Stomach (tissue), 8 donors: ENCODE measurements at regions not wholly inside any gene's neighbourhood (a gene's known extent, or its start where the extent isn't known, plus 50 kb on each side); places are given as distances from the start of the nearest gene placed in this dataset.
"Not testable (repeated sequence)": the region's sequence is repeated elsewhere in the genome, so short reads cannot be mapped to it uniquely, and the experiment has no call there.

ENCODE experiments used
- DNase-seq, 2 donors: peaks; one replicate each; pipeline versions ENCODE4 v3.0.0 to v3.0.0-alpha.2; 2013 to 2019
- H3K27ac ChIP-seq, 5 donors: fragments of 200-600 bp in 4 of 5; sonication (generic) in 4 of 5; one replicate each; pipeline ENCODE4 v1.5.1; 2013 to 2019; ENCODE audit warnings: mild to moderate bottlenecking in 1 of 5, moderate library complexity in 1 of 5
- H3K27me3 ChIP-seq, 3 donors: fragments of 200-600 bp; sonication (generic); one replicate each; pipeline ENCODE4 v1.5.1; 2017 to 2019; ENCODE audit warnings: mixed run types in 1 of 3
- H3K36me3 ChIP-seq, 4 donors: fragments of 200-600 bp; sonication (generic); 1 replicate in 3 of 4; 2 replicates in 1 of 4; pipeline ENCODE4 v1.5.1; 2016 to 2019
- H3K4me1 ChIP-seq, 4 donors: fragments of 200-600 bp; sonication (generic); one replicate each; pipeline ENCODE4 v1.5.1; 2016 to 2019
- H3K4me3 ChIP-seq, 4 donors: fragments of 200-600 bp; sonication (generic) in 3 of 4; one replicate each; pipeline ENCODE4 v1.5.1; 2016 to 2019; ENCODE audit warnings: mild to moderate bottlenecking in 1 of 4
- H3K9me3 ChIP-seq, 4 donors: fragments of 200-600 bp; sonication (generic); one replicate each; pipeline ENCODE4 v1.5.1; 2016 to 2019
- EP300 ChIP-seq: sonication (generic); formaldehyde crosslinking; IDR thresholded peaks from one replicate; pipeline ENCODE4 v1.6.1; 2017; ENCODE audit warnings: antibody characterized with exemption
- POLR2A ChIP-seq, 4 donors: fragments of 450-650 bp; IDR thresholded peaks; one replicate each; pipeline ENCODE4 v1.6.1; 2016; ENCODE audit warnings: antibody characterized with exemption in 4 of 4, control low read depth in 2 of 4, mild to moderate bottlenecking in 1 of 4, moderate library complexity in 1 of 4
- POLR2AphosphoS5 ChIP-seq, 3 donors: sonication (generic); formaldehyde crosslinking; IDR thresholded peaks; one replicate each; pipeline ENCODE4 v1.6.1; 2016; ENCODE audit warnings: antibody characterized with exemption in 3 of 3
- WGBS, 5 donors: extraction: QIAGEN DNeasy Blood & Tissue Kit in 3 of 5; methylation state at CpG; one replicate each; pipeline versions ENCODE4 v1.1.5 to v1.1.7; 2013 to 2018; 5-methylcytosine and 5-hydroxymethylcytosine counted together
- intact Hi-C: fragments of 100-400 bp; cut with DNase I; formaldehyde crosslinking; loops from one replicate; pipeline ENCODE4 v1.15.1; 2023; ENCODE audit warnings: low total_unique reads
- TF ChIP-seq, protein P1 (sequence below), 7 experiments: fragments of 450-650 bp in 4 of 7; fragments of 200-600 bp in 3 of 7; sonication (generic) in 3 of 7; IDR thresholded peaks; one replicate each; pipeline ENCODE4 v1.5.1; 2016 to 2019; ENCODE audit warnings: antibody characterized with exemption in 7 of 7, control low read depth in 2 of 7, mild to moderate bottlenecking in 1 of 7
- donor health status: healthy with polysubstance abuse.
- donor health status: Bipolar disorder and iron deficiency.
- donor health status: healthy.

DNA sequence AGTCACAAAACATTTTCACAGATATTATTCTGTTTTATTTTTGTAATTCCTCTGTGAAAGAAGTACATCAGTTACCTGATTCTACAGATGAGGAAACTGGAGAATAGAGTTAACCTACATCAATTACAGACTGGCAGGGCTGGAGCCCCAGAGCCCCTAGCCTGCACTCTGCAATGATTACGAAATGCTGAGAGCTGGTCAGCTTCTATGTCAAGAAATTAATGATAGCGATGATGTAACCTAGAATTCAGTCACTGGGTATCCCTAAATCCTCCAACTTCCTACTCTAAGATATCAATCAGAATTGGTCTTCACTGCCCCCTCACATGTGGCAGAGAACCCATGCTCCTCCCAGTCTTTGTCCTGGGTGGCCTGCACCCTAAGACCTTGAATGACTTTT, 273.5 kb upstream of the PLET1 start:
- intact Hi-C loops: no loop called here
- no peaks in the 10 kb centered on the region for H3K36me3 ChIP-seq
- no peak for DNase-seq
- H3K27ac ChIP-seq: no peak overlapping the region
- no peak overlapping the region for H3K4me3 ChIP-seq
- H3K9me3 ChIP-seq: no peaks in the 10 kb centered on the region
- H3K27me3 ChIP-seq: no peaks in the 10 kb centered on the region
- 83 to 90% (median 89%) methylated on average over 2 of the region's 2 CpGs for WGBS, 5 donors
- no peak for TF ChIP-seq POLR2AphosphoS5 (IDR thresholded peaks at IDR 0.05)
- no peak for TF ChIP-seq EP300
- TF ChIP-seq, protein P1, sequence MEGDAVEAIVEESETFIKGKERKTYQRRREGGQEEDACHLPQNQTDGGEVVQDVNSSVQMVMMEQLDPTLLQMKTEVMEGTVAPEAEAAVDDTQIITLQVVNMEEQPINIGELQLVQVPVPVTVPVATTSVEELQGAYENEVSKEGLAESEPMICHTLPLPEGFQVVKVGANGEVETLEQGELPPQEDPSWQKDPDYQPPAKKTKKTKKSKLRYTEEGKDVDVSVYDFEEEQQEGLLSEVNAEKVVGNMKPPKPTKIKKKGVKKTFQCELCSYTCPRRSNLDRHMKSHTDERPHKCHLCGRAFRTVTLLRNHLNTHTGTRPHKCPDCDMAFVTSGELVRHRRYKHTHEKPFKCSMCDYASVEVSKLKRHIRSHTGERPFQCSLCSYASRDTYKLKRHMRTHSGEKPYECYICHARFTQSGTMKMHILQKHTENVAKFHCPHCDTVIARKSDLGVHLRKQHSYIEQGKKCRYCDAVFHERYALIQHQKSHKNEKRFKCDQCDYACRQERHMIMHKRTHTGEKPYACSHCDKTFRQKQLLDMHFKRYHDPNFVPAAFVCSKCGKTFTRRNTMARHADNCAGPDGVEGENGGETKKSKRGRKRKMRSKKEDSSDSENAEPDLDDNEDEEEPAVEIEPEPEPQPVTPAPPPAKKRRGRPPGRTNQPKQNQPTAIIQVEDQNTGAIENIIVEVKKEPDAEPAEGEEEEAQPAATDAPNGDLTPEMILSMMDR (IDR thresholded peaks at IDR 0.05): no peak
- TF ChIP-seq POLR2A (IDR thresholded peaks at IDR 0.05): no peak
- peaks cover 0 to 20% (median 5%) of the 10 kb centered on the region in 4 donors for H3K4me1 ChIP-seq

DNA sequence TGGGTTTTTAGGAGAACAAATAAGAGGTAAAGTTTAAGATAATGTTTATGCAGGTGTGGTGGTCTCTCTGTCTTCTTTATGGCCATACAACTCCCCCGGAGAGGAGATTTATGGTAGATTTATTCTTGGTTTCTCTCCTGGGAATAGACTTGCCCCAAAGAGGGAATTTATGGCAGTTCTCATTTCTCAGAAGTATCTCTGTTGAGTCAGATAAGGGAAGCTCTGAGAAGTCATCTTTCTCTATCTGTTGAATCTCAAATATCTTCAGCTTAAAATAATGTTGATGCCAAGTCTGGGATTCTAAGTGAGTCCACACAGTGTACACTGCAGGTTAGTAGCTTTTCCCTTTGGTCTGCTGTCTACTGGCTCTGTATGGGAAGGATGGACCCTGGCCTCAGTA, 276.4 kb upstream of the PLET1 start:
- H3K4me3 ChIP-seq: no peak overlapping the region
- H3K36me3 ChIP-seq: no peaks in the 10 kb centered on the region
- TF ChIP-seq, protein P1 (IDR thresholded peaks at IDR 0.05): no peak
- TF ChIP-seq POLR2AphosphoS5 (IDR thresholded peaks at IDR 0.05) (no peak), POLR2A (IDR thresholded peaks at IDR 0.05) (no peak), EP300 (no peak)
- DNase-seq: no peak
- H3K9me3 ChIP-seq: no peaks in the 10 kb centered on the region
- H3K27ac ChIP-seq: no peak overlapping the region
- no peaks in the 10 kb centered on the region for H3K27me3 ChIP-seq
- WGBS, 5 donors: 82 to 90% (median 86%) methylated on average over 1 of the region's 1 CpG
- intact Hi-C loops: no loop called here
- peaks cover 0 to 23% (median 6%) of the 10 kb centered on the region in 4 donors for H3K4me1 ChIP-seq

DNA sequence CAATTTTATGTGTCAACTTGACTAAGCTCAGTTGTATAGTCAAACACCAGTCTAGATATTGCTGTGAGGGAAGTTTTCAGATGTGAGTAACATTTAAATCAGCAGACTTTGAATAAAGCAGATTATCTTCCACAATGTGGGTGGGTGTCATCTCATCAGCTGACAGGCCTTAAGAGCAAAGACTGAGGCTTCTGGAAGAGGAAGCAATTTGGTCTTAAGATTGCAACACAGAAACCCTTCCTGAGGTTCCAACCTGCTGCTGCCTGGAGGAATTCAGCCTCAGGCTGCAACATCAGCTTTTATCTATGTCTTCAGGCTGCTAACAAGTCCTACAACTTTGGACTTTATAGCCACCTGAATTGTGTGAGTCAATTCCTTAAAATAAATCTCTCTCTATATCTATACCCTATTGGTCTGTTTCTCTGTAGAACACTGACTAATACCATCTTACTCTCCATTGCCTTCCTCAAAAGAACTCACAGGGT, 277.2 kb upstream of the PLET1 start:
- no peaks in the 10 kb centered on the region for H3K9me3 ChIP-seq
- intact Hi-C loops: no loop called here
- DNase-seq: no peak
- H3K27ac ChIP-seq: no peak overlapping the region
- TF ChIP-seq, protein P1 (IDR thresholded peaks at IDR 0.05): no peak
- TF ChIP-seq EP300 (no peak), POLR2A (IDR thresholded peaks at IDR 0.05) (no peak), POLR2AphosphoS5 (IDR thresholded peaks at IDR 0.05) (no peak)
- H3K36me3 ChIP-seq: no peaks in the 10 kb centered on the region
- H3K27me3 ChIP-seq: no peaks in the 10 kb centered on the region
- peaks cover 0 to 23% (median 6%) of the 10 kb centered on the region in 4 donors for H3K4me1 ChIP-seq
- H3K4me3 ChIP-seq: no peak overlapping the region

DNA sequence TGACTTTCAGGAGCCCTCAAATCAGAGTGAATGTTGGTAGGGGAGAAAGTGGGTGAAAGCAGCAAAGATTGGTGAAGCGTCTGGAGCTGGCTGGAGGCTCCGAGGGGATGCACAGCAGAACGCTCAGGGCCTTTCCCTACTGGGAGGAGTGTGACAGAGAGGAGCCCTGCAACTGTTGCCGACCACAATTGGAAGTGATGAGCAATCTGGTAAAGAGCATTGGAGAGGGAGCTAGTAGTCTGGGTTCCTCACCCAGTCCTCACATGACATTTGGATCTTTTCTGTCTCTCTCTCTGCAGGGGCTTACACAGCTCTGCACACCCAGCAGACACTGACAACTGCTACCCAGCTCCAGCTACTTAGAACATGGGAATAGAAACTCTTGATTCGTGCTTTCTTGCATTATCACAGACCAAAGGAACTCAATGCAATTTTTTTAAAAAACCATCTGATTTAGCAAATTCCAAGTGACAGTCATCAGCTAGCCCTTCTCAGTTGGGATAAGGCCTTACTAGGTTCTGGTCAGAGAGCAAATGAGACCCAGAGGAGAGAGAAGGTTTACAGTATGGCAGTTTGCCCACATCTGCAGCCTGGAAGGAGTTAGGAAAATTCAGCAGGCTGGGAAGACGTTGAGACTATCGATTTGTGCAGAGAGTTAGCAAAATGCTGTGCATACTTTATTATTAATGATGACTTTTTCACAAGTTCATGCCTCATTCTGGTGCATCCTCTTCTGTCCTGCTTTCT, 278.0 kb upstream of the PLET1 start:
- H3K4me1 ChIP-seq: peaks cover 0 to 17% (median 5%) of the 10 kb centered on the region in 4 donors
- no peak for TF ChIP-seq EP300
- no peak for TF ChIP-seq POLR2A (IDR thresholded peaks at IDR 0.05)
- TF ChIP-seq, protein P1 (IDR thresholded peaks at IDR 0.05): no peak
- no peak for TF ChIP-seq POLR2AphosphoS5 (IDR thresholded peaks at IDR 0.05)
- 74 to 79% (median 77%) methylated on average over 7 of the region's 7 CpGs for WGBS, 5 donors
- no peak overlapping the region for H3K4me3 ChIP-seq
- no peaks in the 10 kb centered on the region for H3K9me3 ChIP-seq
- intact Hi-C loops: no loop called here
- H3K27ac ChIP-seq: no peak overlapping the region
- DNase-seq: peak in 1 of 2 donors; percentile 36
- H3K27me3 ChIP-seq: no peaks in the 10 kb centered on the region
- no peaks in the 10 kb centered on the region for H3K36me3 ChIP-seq

DNA sequence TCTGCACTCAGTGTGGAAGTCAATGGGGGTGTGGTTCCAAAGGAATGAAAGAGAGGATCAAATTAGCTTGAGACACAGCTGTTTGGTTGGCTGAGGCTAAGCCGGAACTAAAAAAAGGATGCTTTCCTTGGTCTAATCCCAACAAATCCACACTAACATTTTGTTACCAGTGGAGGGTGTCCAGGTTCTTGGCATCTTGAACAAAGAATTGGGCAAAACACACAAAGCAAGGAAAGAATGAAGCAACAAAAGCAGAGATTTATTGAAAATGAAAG, 278.6 kb upstream of the PLET1 start:
- not testable (repeated sequence) for H3K4me3 ChIP-seq

More for the DNA sequence above, 278.6 kb upstream of the PLET1 start:
- H3K4me1 ChIP-seq: peaks cover 0 to 12% (median 4%) of the 10 kb centered on the region in 4 donors
- H3K36me3 ChIP-seq, H3K27me3 ChIP-seq, H3K27ac ChIP-seq, H3K9me3 ChIP-seq, intact Hi-C loops: not testable (repeated sequence)
- 68 to 84% (median 69%) methylated on average over 1 of the region's 1 CpG for WGBS, 5 donors
- DNase-seq: peak in 1 of 2 donors; percentile 19
